AG20443 (cell line): ENCODE measurements at regions not wholly inside any gene's neighbourhood (a gene's known extent, or its start where the extent isn't known, plus 50 kb on each side); places are given as distances from the start of the nearest gene placed in this dataset.

Source experiments
- DNase-seq: peaks from one replicate; pipeline ENCODE4 v3.0.0; 2012; ENCODE audit warnings: low spot score, mixed read lengths

DNA sequence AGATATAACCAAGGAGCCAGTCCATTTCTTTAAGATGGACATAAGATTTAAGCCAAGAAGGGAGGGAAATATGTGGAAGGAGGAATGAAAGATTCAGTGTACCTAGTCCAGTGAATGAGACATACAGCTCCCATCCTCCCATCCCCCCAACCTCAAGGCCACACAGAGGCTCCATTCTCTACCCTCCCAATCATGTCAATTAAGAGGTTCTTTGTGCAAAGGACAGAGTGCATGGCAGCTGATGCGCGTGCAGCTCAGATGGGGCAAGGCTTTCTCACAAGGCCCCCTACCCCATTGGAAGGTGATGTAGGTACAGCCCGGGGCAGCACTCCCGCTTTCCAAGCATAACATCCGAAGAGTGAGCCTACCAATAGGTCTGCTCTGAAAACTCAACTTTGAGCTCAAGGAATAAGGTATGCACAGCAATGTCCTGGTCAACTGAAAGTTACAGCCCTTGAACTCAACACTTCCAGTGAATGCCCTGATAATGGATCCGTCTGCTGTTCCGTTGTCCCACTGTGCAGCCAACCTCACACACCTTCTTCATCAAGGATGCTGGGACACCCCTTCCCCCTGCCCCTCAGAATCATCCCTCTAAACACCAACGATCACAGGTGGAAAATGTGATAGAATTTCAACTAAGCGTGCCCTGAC is 458.1 kb downstream of the SOX9 start:
- no peak for DNase-seq

DNA sequence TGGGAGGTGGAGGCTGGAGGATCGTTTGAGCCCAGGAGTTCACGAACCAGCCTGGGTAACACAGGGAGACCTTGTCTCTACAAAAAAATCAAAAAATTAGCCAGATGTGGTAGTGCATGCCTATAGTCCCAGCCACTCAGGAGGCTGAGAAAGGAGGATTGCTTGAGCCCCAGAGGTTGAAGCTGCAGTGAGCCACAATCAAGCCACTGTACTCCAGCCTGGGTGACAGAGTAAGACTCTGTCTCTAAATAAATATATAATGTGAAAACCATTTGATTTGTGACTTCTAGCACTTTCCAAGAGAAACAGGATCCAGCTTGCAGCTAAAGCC is 459.1 kb downstream of the SOX9 start:
- DNase-seq: no peak

DNA sequence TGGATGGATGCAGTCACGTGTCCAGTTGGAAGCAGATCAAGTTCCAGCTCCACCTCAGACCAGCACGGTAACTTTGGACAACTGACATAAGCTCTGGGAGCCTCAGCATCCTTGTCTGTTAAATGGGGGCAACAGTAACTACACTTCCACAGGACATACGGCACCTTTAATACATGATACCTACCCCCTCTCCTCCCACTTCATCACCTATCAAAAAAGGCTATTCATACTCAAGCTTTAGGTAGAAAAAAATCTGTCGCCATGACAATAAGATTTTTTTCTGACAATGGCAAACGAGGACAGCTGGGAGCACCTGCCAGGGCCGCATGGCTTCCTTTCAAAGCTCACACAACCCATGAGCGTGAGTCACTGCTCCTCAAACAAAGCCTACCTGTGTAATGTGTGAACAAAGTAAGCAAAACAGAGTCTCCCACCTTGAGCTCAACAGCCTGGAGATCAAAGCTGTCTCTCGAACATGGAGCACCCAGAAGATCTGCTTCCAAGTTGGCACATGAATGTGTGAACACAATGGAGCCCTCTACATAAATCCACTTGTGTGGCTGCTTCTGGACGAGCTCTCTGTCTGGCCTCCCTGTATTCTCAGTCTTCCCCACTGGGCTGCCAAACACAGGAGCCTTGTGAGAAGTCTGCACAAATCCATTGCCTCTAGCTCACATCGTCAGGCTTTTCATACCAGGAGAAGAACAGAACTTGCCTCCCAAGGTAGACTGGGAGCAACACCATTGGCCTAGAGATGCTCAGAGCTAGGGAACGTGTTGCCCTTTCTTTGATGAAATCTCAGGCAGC is 459.7 kb downstream of the SOX9 start:
- no peak for DNase-seq

DNA sequence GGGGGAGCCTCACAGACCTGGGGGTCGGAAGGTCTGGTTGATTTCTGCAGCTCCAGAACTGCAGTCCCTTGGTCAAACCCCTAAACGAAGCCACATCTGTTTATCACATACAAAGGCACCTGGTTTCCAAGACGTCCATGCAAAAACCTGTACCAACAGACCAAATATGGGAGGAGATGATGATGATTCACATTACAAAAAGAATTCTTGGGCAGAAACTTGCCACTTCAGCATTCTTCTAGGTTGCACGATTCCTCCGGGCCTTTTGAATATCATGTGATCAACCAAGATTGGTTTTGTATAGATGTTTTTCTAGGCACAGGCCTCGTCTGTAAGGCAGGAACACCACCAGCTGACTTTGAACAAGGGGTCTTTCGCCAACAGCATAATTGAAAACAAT is 466.3 kb downstream of the SOX9 start:
- DNase-seq: peak; percentile 20

DNA sequence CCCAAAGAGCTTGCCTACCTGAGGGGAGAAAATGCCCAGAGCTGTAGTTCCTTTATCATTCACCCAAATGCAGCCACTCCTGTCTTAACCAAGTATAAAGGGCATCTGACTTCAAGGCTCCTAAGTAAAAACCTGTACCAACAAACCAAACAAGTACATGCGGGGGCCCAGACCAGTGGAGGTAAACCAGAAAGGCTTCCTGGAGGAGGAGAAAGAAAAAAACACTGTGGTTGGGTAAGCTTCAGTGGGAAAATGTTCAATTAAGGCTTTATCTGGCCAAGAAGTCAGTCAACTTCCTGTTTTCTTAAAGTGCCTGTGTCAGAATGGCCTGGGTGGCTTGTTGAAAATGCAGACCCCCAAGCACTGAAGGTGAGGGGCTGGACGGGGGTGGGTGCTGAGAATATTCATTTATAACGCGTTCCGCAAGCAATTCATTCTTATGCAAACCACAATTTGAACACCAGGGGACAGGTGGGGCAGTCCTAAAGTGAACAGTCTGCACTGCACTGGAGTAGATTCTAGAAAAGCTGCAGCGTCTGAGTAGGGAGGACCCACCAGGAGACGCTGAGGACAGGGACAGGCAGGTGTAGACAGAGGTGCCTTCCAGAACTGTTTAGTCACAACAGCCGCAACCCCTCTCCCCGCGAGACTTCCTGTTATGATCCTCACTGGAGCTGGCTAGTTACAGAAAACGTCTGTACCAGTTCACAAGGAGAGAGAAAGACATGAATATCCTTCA is 467.1 kb downstream of the SOX9 start:
- no peak for DNase-seq

DNA sequence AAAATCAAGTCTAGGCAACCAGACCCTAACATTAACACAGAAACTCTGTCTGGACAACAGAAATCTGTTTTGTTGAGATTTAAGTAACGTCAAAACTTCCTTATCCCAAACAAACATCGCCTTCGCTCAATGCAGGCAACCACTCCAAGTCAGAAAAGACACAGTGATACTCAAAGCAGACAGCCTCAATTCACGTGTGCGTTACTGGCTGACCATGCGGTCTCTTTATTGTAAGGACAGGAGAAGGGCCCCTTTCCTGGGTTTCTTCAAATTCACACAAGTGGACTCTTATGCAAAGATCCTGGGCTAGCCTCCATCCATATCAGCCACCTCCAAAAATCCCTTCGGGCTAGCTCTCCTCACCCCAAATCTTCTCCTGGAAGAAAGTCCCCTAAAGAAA is 467.7 kb downstream of the SOX9 start:
- DNase-seq: no peak

DNA sequence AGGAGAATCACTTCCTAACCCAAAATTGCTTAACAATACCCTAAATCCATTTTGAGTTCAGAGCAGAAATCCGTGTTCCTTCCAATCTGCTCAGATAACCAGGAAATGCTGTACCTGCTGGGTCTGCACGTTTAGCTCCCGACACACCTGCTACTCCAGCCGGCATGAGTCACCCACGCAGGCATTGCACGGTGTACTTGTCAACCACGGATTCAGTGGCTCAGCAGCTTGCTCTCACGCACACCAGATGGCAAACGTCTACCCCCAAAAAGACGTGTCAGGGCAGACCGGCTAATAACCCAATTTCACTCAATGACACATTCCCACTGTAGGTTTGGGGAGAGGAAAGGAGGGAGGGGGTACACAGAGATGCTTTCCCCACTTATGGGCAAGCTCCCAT is 468.1 kb downstream of the SOX9 start:
- DNase-seq: no peak

DNA sequence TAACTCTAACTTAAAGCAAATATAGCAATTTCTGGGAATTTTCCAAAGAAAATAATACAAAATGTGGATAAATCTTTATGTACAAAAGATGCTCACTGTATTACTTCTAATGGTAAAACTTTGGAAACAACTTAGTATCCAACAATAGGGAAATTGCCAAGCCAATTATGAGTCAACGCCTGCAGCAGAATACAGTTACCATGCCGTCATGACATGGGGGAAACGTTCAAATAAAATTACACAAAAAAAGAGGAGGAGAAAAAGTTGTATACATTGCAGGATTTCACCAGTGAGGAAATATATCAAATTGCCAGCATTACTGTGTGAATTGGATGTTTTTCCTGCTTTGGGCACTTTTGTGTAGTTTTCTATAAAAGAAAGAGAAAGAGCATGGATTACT is 469.6 kb downstream of the SOX9 start:
- DNase-seq: peak; percentile 74

DNA sequence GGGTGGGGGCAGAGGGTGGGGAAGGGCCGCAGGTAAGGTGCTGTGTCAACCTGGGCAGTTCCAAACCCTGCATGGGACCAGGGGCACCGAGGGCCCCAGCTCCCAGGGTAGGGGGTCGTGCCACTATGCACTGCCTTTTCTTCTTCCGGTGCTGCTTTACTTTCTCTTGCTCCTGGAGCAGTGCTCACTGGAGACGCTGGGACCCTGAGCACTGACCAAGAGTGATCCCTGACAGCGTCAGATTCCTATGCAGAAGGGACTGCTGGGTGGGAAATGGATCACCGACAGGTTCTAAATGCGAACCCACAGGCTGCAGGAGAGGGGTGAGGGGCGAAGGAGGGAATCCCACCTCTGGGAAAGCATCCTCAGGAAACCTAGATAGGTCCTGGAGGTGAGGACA is 470.1 kb downstream of the SOX9 start:
- no peak for DNase-seq

DNA sequence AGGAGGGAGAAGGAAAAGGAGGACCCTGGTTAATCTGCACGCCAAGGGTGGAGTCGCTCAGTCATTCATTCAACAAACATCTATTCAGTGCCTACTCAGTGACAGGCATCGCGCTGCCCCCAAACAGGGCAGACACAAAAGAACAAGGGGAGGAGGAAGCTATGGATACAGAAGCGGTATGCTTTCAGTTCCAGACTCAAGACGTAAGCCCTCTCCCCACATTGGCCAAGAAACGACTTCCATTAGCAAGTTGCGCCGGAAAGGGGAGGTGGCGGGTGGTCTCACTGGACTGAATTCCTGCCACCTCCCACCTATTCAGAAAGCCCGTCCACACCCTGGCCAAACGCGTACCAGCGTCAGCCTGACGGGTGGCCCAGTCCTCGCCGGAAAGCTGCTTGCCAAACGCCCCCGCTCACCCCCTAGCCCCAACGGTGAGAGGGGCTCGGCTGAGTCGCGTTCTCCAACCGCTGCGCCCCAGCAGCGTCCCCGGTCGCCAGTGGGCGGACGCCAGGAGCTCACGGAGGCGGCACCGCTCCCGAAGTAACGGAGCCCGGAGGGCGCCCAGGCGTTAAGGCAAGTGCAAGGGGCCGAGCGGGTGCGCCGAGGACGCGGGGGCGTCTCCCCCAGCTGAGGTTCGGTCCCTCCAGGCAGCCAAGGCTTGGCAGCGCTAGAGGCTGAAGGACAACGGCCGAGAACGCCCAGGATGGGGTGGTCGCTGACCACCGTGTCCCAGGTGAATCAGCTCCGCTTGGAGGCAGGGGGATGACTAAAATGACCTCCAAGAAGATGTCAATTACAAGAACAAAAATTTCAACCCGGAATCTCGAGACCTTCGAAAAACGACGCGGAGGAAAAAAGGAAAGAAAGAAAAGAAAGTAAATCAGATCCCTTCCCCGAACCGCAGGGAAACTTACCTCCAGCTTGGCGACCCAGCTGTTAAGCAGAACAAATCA is 470.7 kb downstream of the SOX9 start:
- DNase-seq: peak; percentile 50

DNA sequence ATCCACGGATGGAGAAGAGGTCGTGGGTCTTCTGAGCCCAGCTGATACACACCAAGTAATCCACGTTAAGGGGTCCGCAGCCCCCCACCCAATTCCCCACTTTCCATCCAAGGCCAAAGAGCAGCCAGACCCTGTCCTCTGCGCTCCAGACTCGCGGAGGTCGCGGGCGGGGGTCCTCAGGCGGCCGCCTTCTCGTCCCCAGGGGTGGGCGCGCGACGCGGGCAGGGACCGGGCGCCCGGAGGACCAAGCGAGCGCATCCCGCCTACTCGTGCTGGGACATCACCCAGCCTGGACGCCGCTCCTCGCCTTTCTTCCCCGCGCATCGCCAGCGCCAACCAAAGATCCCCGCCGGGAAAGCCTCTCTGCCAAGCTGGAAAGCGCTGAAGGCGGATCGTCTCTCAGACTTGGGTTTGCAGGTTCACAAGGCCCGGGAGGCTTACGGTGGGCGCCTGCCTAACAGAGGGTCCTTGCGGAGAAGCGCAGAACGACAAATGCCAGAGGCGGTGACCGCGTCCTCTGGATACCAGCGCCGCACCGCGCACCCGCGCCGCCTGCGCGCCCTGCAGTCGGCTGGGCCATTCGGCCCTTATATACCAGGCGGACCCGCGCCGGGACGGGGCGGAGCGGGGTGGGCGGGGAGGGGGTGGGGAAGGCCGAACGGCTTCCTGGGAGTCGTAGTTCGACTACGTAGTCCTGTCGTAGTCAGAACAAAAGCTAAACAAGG is 471.6 kb downstream of the SOX9 start:
- peak; percentile 98 for DNase-seq

DNA sequence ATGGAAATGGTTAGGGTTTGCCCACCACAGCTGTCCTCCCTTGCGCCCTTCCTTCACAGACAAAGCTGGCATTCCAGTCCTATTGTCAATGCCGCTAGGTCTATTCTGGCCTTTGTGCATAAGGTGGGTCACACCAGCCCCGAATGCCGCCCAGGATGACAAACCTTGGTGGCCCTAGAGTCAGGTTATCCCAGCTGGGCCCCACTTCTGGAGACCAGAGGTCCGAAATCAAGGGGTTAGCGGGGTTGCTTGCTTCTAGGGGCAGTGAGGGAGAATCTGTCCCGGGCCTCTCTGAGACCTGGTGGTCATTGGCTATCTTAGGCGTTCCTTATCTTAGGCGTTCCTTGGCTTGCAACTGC is 472.1 kb downstream of the SOX9 start:
- DNase-seq: no peak

DNA sequence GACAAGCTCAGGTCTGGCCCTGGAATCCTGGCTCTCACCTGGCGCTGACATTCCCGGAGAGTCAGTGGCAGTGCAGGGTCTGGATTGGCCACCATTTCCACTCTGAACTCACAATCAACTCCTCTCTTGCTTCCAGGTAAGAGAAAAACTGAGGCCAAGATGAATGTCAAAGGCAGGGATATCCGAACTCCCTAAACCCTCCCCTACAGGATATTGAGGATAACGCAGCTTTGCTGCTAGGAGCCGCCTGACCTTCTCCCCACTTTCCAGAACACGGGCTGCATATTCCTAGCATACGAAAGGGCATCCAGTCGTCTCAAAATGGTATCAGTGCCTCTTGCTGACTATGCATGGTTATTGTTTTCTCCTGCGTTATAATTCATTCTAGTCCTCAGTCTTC is 473.4 kb downstream of the SOX9 start:
- DNase-seq: no peak
